ENCODE measurements at regions not wholly inside any gene's neighbourhood (a gene's known extent, or its start where the extent isn't known, plus 50 kb on each side); places are given as distances from the start of the nearest gene placed in this dataset.

DNA sequence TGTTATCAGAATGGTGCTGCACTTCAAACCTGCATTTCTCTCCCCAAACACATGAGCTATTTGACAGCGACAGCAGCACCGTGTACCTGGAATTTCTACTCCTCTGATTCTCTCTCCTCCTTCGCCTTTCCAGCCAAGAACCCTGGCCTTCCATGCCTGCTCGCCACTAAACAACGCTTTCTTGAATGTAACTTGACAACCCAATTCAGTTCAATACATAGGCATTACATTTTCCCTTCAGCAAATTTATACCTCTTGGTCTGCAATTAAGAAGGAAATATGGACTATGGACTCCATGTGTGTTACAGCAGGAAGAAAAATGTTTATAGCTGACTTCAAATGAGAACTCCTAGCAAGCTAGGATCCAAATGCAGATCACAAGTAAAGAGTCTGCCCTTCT lies 162.6 kb upstream of the AUTS2 start:
- no peak overlapping the region for H3K4me3 ChIP-seq (ENCODE audit: low read depth, low read length)
- TF ChIP-seq, protein P1, sequence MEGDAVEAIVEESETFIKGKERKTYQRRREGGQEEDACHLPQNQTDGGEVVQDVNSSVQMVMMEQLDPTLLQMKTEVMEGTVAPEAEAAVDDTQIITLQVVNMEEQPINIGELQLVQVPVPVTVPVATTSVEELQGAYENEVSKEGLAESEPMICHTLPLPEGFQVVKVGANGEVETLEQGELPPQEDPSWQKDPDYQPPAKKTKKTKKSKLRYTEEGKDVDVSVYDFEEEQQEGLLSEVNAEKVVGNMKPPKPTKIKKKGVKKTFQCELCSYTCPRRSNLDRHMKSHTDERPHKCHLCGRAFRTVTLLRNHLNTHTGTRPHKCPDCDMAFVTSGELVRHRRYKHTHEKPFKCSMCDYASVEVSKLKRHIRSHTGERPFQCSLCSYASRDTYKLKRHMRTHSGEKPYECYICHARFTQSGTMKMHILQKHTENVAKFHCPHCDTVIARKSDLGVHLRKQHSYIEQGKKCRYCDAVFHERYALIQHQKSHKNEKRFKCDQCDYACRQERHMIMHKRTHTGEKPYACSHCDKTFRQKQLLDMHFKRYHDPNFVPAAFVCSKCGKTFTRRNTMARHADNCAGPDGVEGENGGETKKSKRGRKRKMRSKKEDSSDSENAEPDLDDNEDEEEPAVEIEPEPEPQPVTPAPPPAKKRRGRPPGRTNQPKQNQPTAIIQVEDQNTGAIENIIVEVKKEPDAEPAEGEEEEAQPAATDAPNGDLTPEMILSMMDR (IDR thresholded peaks at IDR 0.05; ENCODE audit: control insufficient read depth, extremely low read depth, insufficient read depth) = no peak
- DNase-seq (ENCODE audit: low read depth) = no peak

DNA sequence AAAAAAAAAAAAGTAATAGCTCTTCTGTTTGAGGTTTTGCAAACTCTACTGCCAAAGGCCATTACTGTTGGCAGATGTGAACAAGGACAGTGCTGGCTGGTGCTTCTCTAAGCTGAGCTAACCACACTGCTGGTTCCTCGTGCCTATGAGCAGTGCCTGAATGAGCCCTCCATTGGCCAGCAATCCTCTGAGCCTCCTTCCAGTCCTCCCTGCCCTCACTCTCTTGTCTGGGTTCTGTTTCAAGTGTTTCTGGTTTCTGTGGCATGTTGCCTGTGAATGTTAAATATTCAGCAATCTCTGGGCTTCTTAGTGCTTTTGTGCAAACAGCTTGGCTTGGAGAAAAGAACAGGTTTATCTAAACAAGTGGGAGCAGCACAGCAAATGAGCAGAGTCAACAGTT lies 161.3 kb upstream of the AUTS2 start:
- no peak for DNase-seq (ENCODE audit: low read depth)
- H3K4me3 ChIP-seq (ENCODE audit: low read depth, low read length) = no peak overlapping the region
- TF ChIP-seq, protein P1 (IDR thresholded peaks at IDR 0.05; ENCODE audit: control insufficient read depth, extremely low read depth, insufficient read depth) = no peak

DNA sequence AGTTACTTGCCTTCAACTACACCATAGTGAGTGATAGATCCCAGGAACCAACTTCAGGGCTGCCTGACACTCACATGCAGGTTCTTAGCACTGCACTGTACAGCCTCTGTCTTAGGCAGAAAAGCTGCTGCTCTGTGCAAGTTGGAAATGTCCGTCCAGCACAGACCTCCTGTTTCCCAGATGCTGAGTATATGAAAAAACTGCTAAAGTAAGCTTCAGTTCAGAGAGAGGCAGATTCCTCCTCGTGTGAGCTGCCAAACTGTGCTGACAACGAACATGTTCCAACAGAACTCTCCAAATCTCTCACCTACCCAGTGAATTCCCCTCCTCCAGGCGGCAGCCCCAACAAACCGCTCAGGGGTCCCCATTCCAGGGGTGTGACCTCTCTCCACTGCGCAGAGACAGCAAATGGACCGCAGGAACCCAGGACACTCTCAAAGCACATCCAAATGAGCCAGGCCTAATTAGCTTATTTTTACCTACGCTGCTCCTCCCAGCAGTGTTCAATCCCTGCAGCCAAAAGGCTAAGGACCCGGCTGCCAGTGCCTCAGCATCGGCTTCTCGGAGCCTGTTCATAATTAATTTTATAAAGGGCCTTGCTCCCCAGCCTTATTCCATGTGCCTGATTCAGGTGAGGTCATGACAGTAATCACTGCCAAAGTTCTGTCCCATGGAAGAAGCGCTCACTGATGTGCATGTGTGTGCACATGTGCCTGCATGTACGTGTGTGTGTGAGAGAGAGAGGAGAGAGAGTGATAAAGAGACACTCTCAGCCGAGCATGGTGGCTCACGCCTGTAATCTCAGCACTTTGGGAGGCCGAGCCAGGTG lies 159.5 kb upstream of the AUTS2 start:
- DNase-seq (ENCODE audit: low read depth) = no peak
- no peak overlapping the region for H3K4me3 ChIP-seq (ENCODE audit: low read depth, low read length)
- TF ChIP-seq, protein P1 (IDR thresholded peaks at IDR 0.05; ENCODE audit: control insufficient read depth, extremely low read depth, insufficient read depth) = no peak

DNA sequence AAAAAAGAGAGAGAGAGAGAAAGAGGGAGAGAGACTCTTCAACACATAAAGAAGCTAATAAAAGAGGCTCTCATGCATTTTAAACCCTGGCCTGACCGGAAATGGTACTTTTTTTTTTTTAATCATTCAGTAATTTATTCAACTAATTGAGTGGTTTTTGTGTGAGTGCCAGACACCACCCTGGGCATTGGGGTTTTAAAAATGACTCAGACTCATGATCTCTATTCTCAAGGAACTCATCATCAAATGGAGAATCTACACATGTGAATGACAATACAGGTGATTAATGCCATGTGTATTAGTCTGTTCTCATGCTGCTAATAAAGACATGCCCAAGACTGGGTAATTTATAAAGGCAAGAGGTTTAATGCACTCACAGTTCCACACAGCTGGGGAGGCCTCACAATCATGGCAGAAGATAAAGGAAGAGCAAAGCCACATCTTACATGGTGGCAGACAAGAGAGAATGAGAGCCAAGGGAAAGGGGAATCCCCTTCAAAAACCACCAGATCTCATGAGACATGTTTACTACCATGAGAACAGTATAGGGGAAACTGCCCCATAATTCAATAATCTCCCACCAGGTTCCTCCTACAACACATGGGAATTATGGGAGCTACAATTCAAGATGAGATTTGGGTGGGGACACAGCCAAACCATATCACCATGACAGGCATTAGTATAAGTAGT lies 158.5 kb upstream of the AUTS2 start:
- no peak for DNase-seq (ENCODE audit: low read depth)
- H3K4me3 ChIP-seq (ENCODE audit: low read depth, low read length) = no peak overlapping the region
- TF ChIP-seq, protein P1 (IDR thresholded peaks at IDR 0.05; ENCODE audit: control insufficient read depth, extremely low read depth, insufficient read depth) = no peak

DNA sequence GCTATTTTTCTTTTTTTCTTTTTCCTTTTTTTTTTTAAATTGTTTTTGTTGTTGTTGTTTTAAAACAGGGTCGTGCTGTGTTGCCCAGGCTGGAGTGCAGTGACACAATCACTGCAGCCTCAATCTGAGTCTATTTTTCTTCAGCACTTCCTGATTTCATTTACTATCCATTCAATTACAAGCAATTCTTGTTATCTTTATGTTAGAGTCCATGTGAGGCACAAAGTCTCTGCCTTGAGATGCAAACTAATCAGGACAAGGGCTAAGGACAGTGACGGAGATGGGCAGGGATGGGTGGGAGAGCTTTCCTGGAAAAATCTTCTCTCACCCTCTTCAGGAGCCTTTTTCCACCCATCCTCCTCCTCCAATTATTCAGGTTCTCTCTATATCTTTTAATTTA lies 157.3 kb upstream of the AUTS2 start:
- TF ChIP-seq, protein P1 (IDR thresholded peaks at IDR 0.05; ENCODE audit: control insufficient read depth, extremely low read depth, insufficient read depth) = no peak
- no peak overlapping the region for H3K4me3 ChIP-seq (ENCODE audit: low read depth, low read length)
- no peak for DNase-seq (ENCODE audit: low read depth)

DNA sequence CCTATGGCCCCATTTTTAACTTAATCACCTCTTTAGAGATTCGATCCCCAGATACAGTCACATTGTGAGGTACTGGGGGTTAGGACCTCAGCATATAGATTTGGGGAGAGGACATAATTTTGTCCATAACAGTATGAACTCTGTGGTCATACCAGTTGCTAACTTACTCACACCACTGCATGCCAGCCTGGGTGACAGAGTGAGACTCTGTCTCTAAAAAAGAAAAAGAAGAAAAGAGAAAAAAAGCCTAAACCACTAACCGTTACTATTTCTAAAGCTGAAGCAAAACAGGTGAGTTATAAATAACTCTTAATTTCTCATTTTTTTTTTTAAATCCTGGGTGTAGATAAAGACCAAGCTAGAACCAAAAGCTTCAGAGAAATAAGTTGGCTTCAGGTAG lies 155.1 kb upstream of the AUTS2 start:
- DNase-seq (ENCODE audit: low read depth) = no peak
- no peak overlapping the region for H3K4me3 ChIP-seq (ENCODE audit: low read depth, low read length)
- TF ChIP-seq, protein P1 (IDR thresholded peaks at IDR 0.05; ENCODE audit: control insufficient read depth, extremely low read depth, insufficient read depth) = no peak

All from LNCaP clone FGC (cell line).